H1 (cell line): ENCODE measurements at regions not wholly inside any gene's neighbourhood (a gene's known extent, or its start where the extent isn't known, plus 50 kb on each side); places are given as distances from the start of the nearest gene placed in this dataset.

ENCODE experiments used
- CTCF ChIA-PET: fragments of 300-600 bp; sonication (Branson Sonifier 250); formaldehyde crosslinking; loops from one replicate; lab custom pipeline; 2021; ENCODE audit not compliant: partially characterized antibody; lab: Charles Lee
- POLR2A ChIA-PET: fragments of 300-600 bp; sonication (Branson Sonifier 250); formaldehyde crosslinking; loops from one replicate; lab custom pipeline; 2021; ENCODE audit warnings: inconsistent platforms; ENCODE audit not compliant: partially characterized antibody; lab: Charles Lee
- DNase-seq, 2 experiments: peaks; one replicate each; pipeline versions ENCODE4 v3.0.0 to v3.0.0-alpha.2; 2010 to 2022; ENCODE audit warnings: low spot score in 2 of 2, low read depth in 1 of 2, mixed read lengths in 1 of 2
- FAIRE-seq: peaks from 2 replicates; lab custom pipeline; 2011; peaks lifted over from hg19 to GRCh38; lab: Jason Lieb, UNC
- H2AFZ ChIP-seq: 2 replicates; pipeline ENCODE4 v1.8.1; 2012; ENCODE audit warnings: low read length, inconsistent platforms
- H2AK5ac ChIP-seq: 2 replicates; pipeline ENCODE4 v1.6.1; 2013; ENCODE audit warnings: low read depth, low read length
- H2BK120ac ChIP-seq: replicated peaks from 2 replicates; pipeline ENCODE3; 2013; ENCODE audit warnings: low read depth, low read length, inconsistent platforms
- H2BK12ac ChIP-seq: 2 replicates; pipeline ENCODE4 v1.6.1; 2013; ENCODE audit warnings: low read depth, low read length
- H2BK15ac ChIP-seq: 2 replicates; pipeline ENCODE4 v1.6.1; 2013; ENCODE audit warnings: low read length
- H2BK20ac ChIP-seq: 2 replicates; pipeline ENCODE4 v1.6.1; 2013; ENCODE audit warnings: low read length
- H2BK5ac ChIP-seq: 2 replicates; pipeline ENCODE4 v1.6.1; 2013; ENCODE audit warnings: low read depth, low read length
- H3K14ac ChIP-seq: 2 replicates; pipeline ENCODE4 v1.6.1; 2013; ENCODE audit warnings: inconsistent platforms; ENCODE audit not compliant: insufficient read length
- H3K18ac ChIP-seq: 2 replicates; pipeline ENCODE4 v1.6.1; 2013; ENCODE audit warnings: low read length; ENCODE audit errors: extremely low read depth
- H3K23ac ChIP-seq: 2 replicates; pipeline ENCODE4 v1.6.1; 2013; ENCODE audit warnings: inconsistent platforms; ENCODE audit not compliant: insufficient read length
- H3K23me2 ChIP-seq: 2 replicates; pipeline ENCODE4 v1.6.1; 2013; ENCODE audit warnings: low read depth, low read length
- H3K27ac ChIP-seq: 2 replicates; pipeline ENCODE4 v1.6.1; 2011; ENCODE audit warnings: low read depth, low read length, inconsistent platforms
- H3K27me3 ChIP-seq, 4 experiments: replicated peaks in 1 of 4; 1 replicate in 1 of 4; 2 replicates in 3 of 4; pipeline versions ENCODE4 v1.6.1 to v1.8.1; 2011 to 2013; ENCODE audit warnings: low read length in 3 of 4, mild to moderate bottlenecking in 3 of 4, inconsistent platforms in 2 of 4, mixed read lengths in 2 of 4, moderate library complexity in 1 of 4; ENCODE audit not compliant: control insufficient read depth in 3 of 4, insufficient read depth in 3 of 4; ENCODE audit errors: extremely low read depth in 1 of 4
- H3K36me3 ChIP-seq, 4 experiments: 2 replicates each; pipeline versions ENCODE4 v1.6.1 to v1.8.1; 2011 to 2013; ENCODE audit warnings: mild to moderate bottlenecking in 4 of 4, low read length in 3 of 4, moderate library complexity in 2 of 4, control low read depth in 1 of 4, inconsistent platforms in 1 of 4; ENCODE audit not compliant: insufficient read depth in 4 of 4, control insufficient read depth in 2 of 4
- H3K4ac ChIP-seq: replicated peaks from 2 replicates; pipeline ENCODE3; 2013; ENCODE audit warnings: low read length, low read depth, mixed read lengths, inconsistent platforms; ENCODE audit not compliant: insufficient read length
- H3K4me1 ChIP-seq, 4 experiments: replicated peaks in 1 of 4; 1 replicate in 1 of 4; 2 replicates in 3 of 4; pipeline versions ENCODE4 v1.6.1 to v1.8.1; 2011 to 2013; ENCODE audit warnings: low read length in 3 of 4, inconsistent platforms in 2 of 4, mixed read lengths in 1 of 4; ENCODE audit not compliant: insufficient read depth in 4 of 4, control insufficient read depth in 3 of 4
- H3K4me2 ChIP-seq, 2 experiments: 2 replicates each; pipeline versions ENCODE4 v1.6.1 to v1.8.1; 2011 to 2013; ENCODE audit warnings: low read depth in 2 of 2, low read length in 2 of 2, control low read depth in 1 of 2, inconsistent platforms in 1 of 2, mild to moderate bottlenecking in 1 of 2; ENCODE audit not compliant: insufficient read depth in 1 of 2
- H3K4me3 ChIP-seq, 4 experiments: fragments of 200-600, 300-600 bp in 1 of 4; sonication (generic), shearing (Covaris generic), sonication (Bioruptor Twin) in 1 of 4; 2 replicates each; pipeline versions ENCODE4 v1.5.1 to v1.8.1; 2011 to 2016; ENCODE audit warnings: low read length in 4 of 4, low read depth in 3 of 4, control low read depth in 2 of 4, inconsistent platforms in 2 of 4, mild to moderate bottlenecking in 2 of 4, mixed read lengths in 1 of 4, moderate library complexity in 1 of 4; ENCODE audit not compliant: insufficient read depth in 2 of 4; ENCODE audit errors: extremely low read depth in 1 of 4
- H3K56ac ChIP-seq: replicated peaks from 2 replicates; pipeline ENCODE3; 2013; ENCODE audit warnings: low read depth, mild to moderate bottlenecking, mixed read lengths, low read length, inconsistent platforms; ENCODE audit not compliant: insufficient read length
- H3K79me1 ChIP-seq: 2 replicates; pipeline ENCODE4 v1.6.1; 2013; ENCODE audit warnings: low read depth, low read length, control low read depth
- H3K79me2 ChIP-seq, 2 experiments: 2 replicates each; pipeline versions ENCODE4 v1.6.1 to v1.8.1; 2012 to 2013; ENCODE audit warnings: low read length in 2 of 2, mild to moderate bottlenecking in 2 of 2, inconsistent platforms in 1 of 2; ENCODE audit not compliant: insufficient read depth in 2 of 2, control insufficient read depth in 1 of 2
- H3K9ac ChIP-seq, 4 experiments: replicated peaks in 1 of 4; 1 replicate in 1 of 4; 2 replicates in 3 of 4; pipeline versions ENCODE4 v1.6.1 to v1.8.1; 2011 to 2013; ENCODE audit warnings: low read depth in 3 of 4, low read length in 3 of 4, control low read depth in 2 of 4, mild to moderate bottlenecking in 2 of 4, moderate library complexity in 2 of 4, inconsistent platforms in 1 of 4; ENCODE audit errors: extremely low read depth in 1 of 4
- H3K9me3 ChIP-seq, 2 experiments: 2 replicates each; pipeline versions ENCODE4 v1.6.1 to v1.8.1; 2012 to 2013; ENCODE audit warnings: mild to moderate bottlenecking in 2 of 2, moderate library complexity in 2 of 2, control low read depth in 1 of 2, inconsistent platforms in 1 of 2, low read depth in 1 of 2, low read length in 1 of 2, mixed read lengths in 1 of 2; ENCODE audit not compliant: insufficient read depth in 2 of 2
- H4K20me1 ChIP-seq, 2 experiments: replicated peaks in 1 of 2; 2 replicates each; pipeline versions ENCODE3 to v1.8.1; 2011 to 2013; ENCODE audit warnings: inconsistent platforms in 2 of 2, low read length in 2 of 2, mild to moderate bottlenecking in 1 of 2; ENCODE audit not compliant: insufficient read depth in 2 of 2, control insufficient read depth in 1 of 2
- H4K5ac ChIP-seq: 2 replicates; pipeline ENCODE4 v1.6.1; 2013; ENCODE audit warnings: low read length, low read depth, mixed read lengths, inconsistent platforms; ENCODE audit not compliant: insufficient read length
- H4K8ac ChIP-seq: 2 replicates; pipeline ENCODE4 v1.8.0; 2013; ENCODE audit warnings: mild to moderate bottlenecking, moderate library complexity, low read length, inconsistent platforms; ENCODE audit not compliant: insufficient read depth; ENCODE audit errors: extremely low read depth
- H4K91ac ChIP-seq: replicated peaks from 2 replicates; pipeline ENCODE3; 2013; ENCODE audit warnings: low read length, mixed read lengths, inconsistent platforms; ENCODE audit not compliant: insufficient read length
- ASH2L ChIP-seq: fragments of 200-600, 300-600 bp; sonication (generic); IDR thresholded peaks from one replicate; pipeline ENCODE4 v1.7.1; 2017; ENCODE audit warnings: low read length
- BCL11A ChIP-seq, 2 experiments: IDR thresholded peaks; one replicate each; pipeline ENCODE4 v1.6.1; 2011; ENCODE audit warnings: low read depth in 2 of 2, low read length in 2 of 2, mild to moderate bottlenecking in 2 of 2
- EZH2 ChIP-seq: fragments of 200-600 bp; sonication (generic); IDR thresholded peaks from 2 replicates; pipeline ENCODE4 v1.7.1; 2012; ENCODE audit warnings: low read depth, mild to moderate bottlenecking, moderate library complexity, low read length, inconsistent platforms; ENCODE audit not compliant: severe bottlenecking
- HDAC2 ChIP-seq, 2 experiments: fragments of 300-600 bp in 1 of 2; sonication (generic) in 1 of 2; IDR thresholded peaks; 2 replicates each; pipeline ENCODE4 v1.6.1; 2011 to 2012; ENCODE audit warnings: low read depth in 2 of 2, low read length in 2 of 2, mild to moderate bottlenecking in 2 of 2, moderate library complexity in 2 of 2, borderline replicate concordance in 1 of 2, inconsistent platforms in 1 of 2
- KDM1A ChIP-seq: fragments of 200-600, 300-600 bp; sonication (generic); IDR thresholded peaks from 2 replicates; pipeline ENCODE4 v1.7.1; 2016; ENCODE audit warnings: mild to moderate bottlenecking, low read length, borderline replicate concordance
- KDM5A ChIP-seq: fragments of 200-600 bp; IDR thresholded peaks from 2 replicates; pipeline ENCODE4 v1.7.1; 2012; ENCODE audit warnings: mild to moderate bottlenecking, low read length, inconsistent platforms, mixed read lengths
- MAFK ChIP-seq: IDR thresholded peaks from 2 replicates; pipeline ENCODE4 v1.6.1; 2012; ENCODE audit warnings: low read depth, mild to moderate bottlenecking, improper control_type of control experiment, low read length
- PHF8 ChIP-seq: fragments of 200-600 bp; sonication (generic); conservative IDR thresholded peaks from 2 replicates; pipeline ENCODE4 v1.7.1; 2012; ENCODE audit warnings: low read depth, mild to moderate bottlenecking, inconsistent platforms, low read length, moderate library complexity
- POLR2A ChIP-seq, 2 experiments: IDR thresholded peaks; 1 replicate in 1 of 2; 2 replicates in 1 of 2; pipeline ENCODE4 v1.6.1; 2011; ENCODE audit warnings: low read depth in 2 of 2, low read length in 2 of 2, mild to moderate bottlenecking in 2 of 2; ENCODE audit errors: control extremely low read depth in 1 of 2
- RFX5 ChIP-seq: IDR thresholded peaks from 2 replicates; pipeline ENCODE4 v1.6.1; 2011; ENCODE audit warnings: low read depth, low read length, improper control_type of control experiment, borderline replicate concordance
- SAP30 ChIP-seq: fragments of 300-600 bp; sonication (generic); IDR thresholded peaks from 2 replicates; pipeline ENCODE4 v1.7.1; 2012; ENCODE audit warnings: low read length, moderate library complexity, mild to moderate bottlenecking, inconsistent platforms; ENCODE audit not compliant: insufficient read depth, insufficient replicate concordance
- SRF ChIP-seq: IDR thresholded peaks from 2 replicates; pipeline ENCODE4 v1.6.1; 2011; ENCODE audit warnings: mild to moderate bottlenecking, low read depth, low read length, moderate library complexity
- TAF1 ChIP-seq: IDR thresholded peaks from 2 replicates; pipeline ENCODE4 v1.6.1; 2011; ENCODE audit warnings: mild to moderate bottlenecking, low read depth, low read length
- TEAD4 ChIP-seq: IDR thresholded peaks from 2 replicates; pipeline ENCODE4 v1.6.1; 2012; ENCODE audit warnings: low read depth, low read length, inconsistent platforms, mixed read lengths
- WGBS, 2 experiments: shearing (Covaris generic) in 1 of 2; methylation state at CpG; one replicate each; pipeline versions ENCODE4 v1.1.6 to v1.1.7; 2013 to 2015; ENCODE audit warnings: low lambda C conversion rate in 2 of 2, mixed read lengths in 2 of 2, inconsistent platforms in 1 of 2, low coverage in 1 of 2, missing lambda C conversion rate in 1 of 2; ENCODE audit not compliant: insufficient replicate concordance in 2 of 2, insufficient coverage in 1 of 2, insufficient read length in 1 of 2; ENCODE audit errors: extremely low coverage in 1 of 2, missing lambda C conversion rate in 1 of 2; 5-methylcytosine and 5-hydroxymethylcytosine counted together
- TF ChIP-seq, protein P1 (sequence below): IDR thresholded peaks from 2 replicates; pipeline ENCODE4 v1.6.1; 2012; ENCODE audit warnings: inconsistent platforms

DNA sequence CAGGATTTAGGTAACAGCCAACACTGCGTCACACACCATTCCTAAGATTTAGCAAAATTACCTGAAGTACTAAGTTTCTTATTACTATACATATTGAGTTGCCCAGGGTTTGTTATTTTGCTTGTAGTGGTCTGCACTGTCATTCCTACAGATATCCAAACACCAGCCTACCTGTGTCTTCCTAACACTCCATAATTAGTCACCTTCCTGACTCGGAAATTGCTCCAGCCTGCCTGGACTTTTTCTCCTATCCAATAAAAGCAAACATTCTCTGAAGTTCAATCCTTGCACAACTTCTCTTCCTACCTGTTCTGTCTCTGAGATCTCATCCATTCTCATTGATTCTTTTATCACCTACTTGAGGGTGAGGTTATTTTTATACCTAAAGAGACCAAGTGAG, 243.9 kb downstream of the NR2F1-AS1 start:
- no peak overlapping the region for H4K91ac ChIP-seq
- no peak overlapping the region for H3K23ac ChIP-seq
- no peak overlapping the region for H3K14ac ChIP-seq
- no peak overlapping the region for H2BK120ac ChIP-seq
- no peak overlapping the region for H2BK15ac ChIP-seq
- H3K56ac ChIP-seq = no peak overlapping the region
- no peak for DNase-seq
- no peak overlapping the region for H3K4ac ChIP-seq
- H4K5ac ChIP-seq = no peak overlapping the region
- no peak overlapping the region for H2AK5ac ChIP-seq
- no peaks in the 10 kb centered on the region for H3K23me2 ChIP-seq
- no peak for FAIRE-seq
- no peak overlapping the region for H2BK20ac ChIP-seq
- H2BK12ac ChIP-seq = no peak overlapping the region
- no peak overlapping the region for H3K18ac ChIP-seq
- no peaks in the 10 kb centered on the region for H3K79me1 ChIP-seq
- H3K4me2 ChIP-seq = no peak overlapping the region
- WGBS, 2 experiments = 94% methylated on average over 2 of the region's 2 CpGs; no CpG with 5 or more reads in 1 of the 2 experiments
- H3K27ac ChIP-seq = no peak overlapping the region
- no peak overlapping the region for H2BK5ac ChIP-seq
- no peak overlapping the region for H3K4me3 ChIP-seq
- H3K79me2 ChIP-seq = no peaks in the 10 kb centered on the region
- H4K8ac ChIP-seq = no peak overlapping the region
- no peak overlapping the region for H2AFZ ChIP-seq
- no peaks in the 10 kb centered on the region for H3K9me3 ChIP-seq
- no peaks in the 10 kb centered on the region for H3K36me3 ChIP-seq
- H3K9ac ChIP-seq = no peak overlapping the region
- H3K4me1 ChIP-seq = no peaks in the 10 kb centered on the region
- ChIA-PET POLR2A (no interaction called here), CTCF (no interaction called here)
- H4K20me1 ChIP-seq = no peaks in the 10 kb centered on the region
- H3K27me3 ChIP-seq = peaks cover 0 to 1% (median 0%) of the 10 kb centered on the region in 4 experiments; a peak in 1 of 7 replicates
- TF ChIP-seq HDAC2 (IDR thresholded peaks at IDR 0.05; ENCODE audit: borderline replicate concordance in 1 of 2, low read depth in 2 of 2, low read length in 2 of 2) (no peak), RFX5 (no peak), KDM1A (no peak), TAF1 (no peak), EZH2 (no peak), PHF8 (no peak), MAFK (no peak), SRF (no peak), BCL11A (IDR thresholded peaks at IDR 0.05; ENCODE audit: low read depth in 2 of 2, low read length in 2 of 2) (no peak), KDM5A (no peak), POLR2A (IDR thresholded peaks at IDR 0.05; ENCODE audit: control extremely low read depth in 1 of 2, low read depth in 2 of 2, low read length in 2 of 2) (no peak), ASH2L (no peak), SAP30 (no peak), TEAD4 (no peak)
- TF ChIP-seq, protein P1, sequence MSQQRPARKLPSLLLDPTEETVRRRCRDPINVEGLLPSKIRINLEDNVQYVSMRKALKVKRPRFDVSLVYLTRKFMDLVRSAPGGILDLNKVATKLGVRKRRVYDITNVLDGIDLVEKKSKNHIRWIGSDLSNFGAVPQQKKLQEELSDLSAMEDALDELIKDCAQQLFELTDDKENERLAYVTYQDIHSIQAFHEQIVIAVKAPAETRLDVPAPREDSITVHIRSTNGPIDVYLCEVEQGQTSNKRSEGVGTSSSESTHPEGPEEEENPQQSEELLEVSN = no peak
